ENCODE measurements at regions not wholly inside any gene's neighbourhood (a gene's known extent, or its start where the extent isn't known, plus 50 kb on each side); places are given as distances from the start of the nearest gene placed in this dataset.

DNA sequence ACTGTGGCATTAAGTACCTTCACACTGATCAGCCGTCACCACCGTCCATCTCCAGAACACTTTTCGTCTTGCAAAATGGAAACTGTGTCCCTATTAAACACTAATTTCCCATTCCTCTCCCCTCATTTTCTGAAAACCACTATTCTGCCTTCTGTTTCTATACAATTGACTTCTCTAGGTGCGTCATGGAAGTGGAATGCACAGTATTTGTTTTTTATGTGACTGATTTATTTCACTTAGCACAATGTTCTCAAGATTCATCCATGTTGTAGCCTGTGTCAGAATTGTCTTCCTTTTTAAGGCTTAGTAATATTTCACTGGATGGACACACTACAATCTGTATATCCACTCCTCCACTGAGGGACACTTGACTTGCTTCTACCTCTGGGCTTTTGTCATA, 53.8 kb upstream of the PDE10A start:
- DNase-seq (ENCODE audit: low read depth) = no peak

DNA sequence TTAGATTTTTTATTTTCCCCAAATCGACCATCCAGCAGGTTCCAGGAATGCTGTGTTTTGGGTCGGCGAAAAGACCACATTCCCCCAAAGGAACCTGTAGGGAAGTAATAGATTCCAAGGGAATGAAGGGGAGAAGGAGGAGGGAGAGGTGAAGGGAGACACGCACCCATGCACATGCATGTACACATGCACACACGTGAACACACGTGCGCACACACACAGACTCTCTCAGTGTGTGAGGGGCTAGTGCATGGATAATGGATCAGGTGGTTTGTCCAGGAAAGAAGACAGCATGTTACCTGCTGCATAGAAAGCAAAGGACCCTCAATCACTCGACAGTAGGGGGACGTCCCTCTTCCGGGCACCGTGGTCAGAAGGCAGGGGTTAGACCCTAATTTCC, 52.4 kb upstream of the PDE10A start:
- no peak for DNase-seq (ENCODE audit: low read depth)

DNA sequence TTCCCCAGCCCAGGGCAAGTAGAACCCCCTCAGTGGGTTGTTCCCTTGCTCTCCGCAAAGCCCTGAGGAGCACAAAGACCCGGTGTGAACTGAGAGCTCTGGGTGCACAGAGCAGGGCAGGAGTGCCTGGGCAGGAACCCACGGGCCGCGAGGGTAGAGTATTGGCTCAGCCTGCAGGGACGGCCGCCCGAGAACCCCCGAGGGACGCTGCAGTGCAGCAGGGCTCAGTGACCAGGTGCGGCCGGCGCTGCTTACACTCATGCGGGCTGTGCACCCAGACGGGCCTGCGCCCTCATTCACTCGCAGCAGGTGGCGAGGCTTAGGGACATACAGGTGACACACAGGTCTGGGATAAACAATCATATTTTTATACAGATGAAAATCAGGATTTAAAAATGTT, 51.9 kb upstream of the PDE10A start:
- DNase-seq (ENCODE audit: low read depth) = no peak

DNA sequence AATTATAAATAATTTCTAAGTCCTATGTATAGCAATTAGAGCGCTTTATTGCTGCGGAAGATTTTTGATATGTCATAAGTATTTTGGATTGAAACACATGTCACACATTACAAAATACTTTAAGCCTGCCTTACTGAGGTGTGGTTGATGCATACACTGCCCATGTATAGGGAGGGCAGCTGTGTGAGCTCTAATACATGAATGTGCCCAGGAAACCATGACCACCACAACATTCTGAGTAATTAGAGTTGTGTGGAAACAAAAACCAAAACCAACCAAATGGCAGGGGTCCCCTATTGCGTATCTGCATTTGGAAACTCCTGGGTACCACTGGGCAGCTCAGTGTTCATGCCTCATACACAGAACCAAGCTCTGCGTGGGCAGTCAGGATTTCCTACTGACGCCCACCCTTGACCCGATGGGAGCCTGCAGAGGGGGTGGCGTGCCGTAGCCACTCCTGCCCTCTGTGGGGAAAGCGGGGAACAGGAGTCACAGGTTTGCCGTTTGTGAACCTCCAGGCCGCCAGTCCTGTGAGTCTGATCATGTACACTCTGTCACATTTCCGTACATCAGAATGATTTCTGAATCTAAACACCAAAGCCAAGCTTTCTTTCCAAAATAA, 50.9 kb upstream of the PDE10A start:
- DNase-seq (ENCODE audit: low read depth) = no peak
